ENCODE measurements at regions not wholly inside any gene's neighbourhood (a gene's known extent, or its start where the extent isn't known, plus 50 kb on each side); places are given as distances from the start of the nearest gene placed in this dataset.

DNA sequence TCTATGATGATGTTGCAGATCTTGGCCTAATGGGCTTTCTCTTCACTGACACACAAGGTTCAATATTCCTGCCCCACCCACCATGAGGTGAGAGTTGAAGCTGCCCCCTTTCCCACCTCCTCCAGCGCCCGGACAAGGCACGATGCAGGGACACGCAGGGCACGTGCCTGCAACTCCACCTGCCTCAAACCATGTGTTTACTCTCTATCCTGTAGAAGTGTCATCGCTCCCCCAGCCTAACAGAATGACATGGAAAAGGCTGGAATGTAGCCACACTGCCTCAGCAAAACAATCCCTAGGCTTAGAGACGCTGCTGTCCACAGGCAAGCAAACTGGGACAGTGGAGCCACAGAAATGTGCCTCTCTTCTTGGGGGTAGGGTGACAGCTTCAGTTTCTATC is 92.9 kb upstream of the SOD1 start:
- peaks cover 19% of the 10 kb centered on the region for H3K4me1 Mint-ChIP-seq (ENCODE audit: unreplicated experiment)
- no peak overlapping the region for H3K27ac Mint-ChIP-seq

DNA sequence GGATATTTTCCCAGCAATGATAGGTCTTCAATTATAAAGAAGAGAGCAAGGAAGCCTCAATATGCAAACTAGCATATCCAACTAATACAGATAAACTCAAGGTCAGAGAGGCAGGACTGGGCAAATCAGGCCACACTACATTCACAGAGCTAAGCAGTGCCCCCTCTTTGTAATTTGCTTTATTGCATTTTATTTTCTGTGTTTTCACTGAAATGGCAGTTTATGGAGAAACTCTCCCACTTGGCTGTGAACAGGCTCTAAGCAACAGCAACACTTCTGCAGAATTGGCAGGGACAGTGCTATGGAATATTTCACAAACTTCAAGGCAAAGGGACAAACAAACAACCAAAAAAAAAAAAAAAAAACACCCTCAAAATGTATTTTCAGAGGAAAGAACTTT is 93.4 kb upstream of the SOD1 start:
- no peak overlapping the region for H3K4me3 Mint-ChIP-seq
- TF ChIP-seq, protein P1, sequence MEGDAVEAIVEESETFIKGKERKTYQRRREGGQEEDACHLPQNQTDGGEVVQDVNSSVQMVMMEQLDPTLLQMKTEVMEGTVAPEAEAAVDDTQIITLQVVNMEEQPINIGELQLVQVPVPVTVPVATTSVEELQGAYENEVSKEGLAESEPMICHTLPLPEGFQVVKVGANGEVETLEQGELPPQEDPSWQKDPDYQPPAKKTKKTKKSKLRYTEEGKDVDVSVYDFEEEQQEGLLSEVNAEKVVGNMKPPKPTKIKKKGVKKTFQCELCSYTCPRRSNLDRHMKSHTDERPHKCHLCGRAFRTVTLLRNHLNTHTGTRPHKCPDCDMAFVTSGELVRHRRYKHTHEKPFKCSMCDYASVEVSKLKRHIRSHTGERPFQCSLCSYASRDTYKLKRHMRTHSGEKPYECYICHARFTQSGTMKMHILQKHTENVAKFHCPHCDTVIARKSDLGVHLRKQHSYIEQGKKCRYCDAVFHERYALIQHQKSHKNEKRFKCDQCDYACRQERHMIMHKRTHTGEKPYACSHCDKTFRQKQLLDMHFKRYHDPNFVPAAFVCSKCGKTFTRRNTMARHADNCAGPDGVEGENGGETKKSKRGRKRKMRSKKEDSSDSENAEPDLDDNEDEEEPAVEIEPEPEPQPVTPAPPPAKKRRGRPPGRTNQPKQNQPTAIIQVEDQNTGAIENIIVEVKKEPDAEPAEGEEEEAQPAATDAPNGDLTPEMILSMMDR (conservative IDR thresholded peaks at IDR 0.05), result peak; percentile 44
- peaks cover 9% of the 10 kb centered on the region for H3K36me3 Mint-ChIP-seq
- H3K9me3 Mint-ChIP-seq, result no peaks in the 10 kb centered on the region
- H3K27ac Mint-ChIP-seq, result no peak overlapping the region
- H3K27me3 Mint-ChIP-seq, result no peaks in the 10 kb centered on the region
- DNase-seq (ENCODE audit: extremely low spot score, unreplicated experiment), result no peak
- H3K4me1 Mint-ChIP-seq (ENCODE audit: unreplicated experiment), result peaks cover 17% of the 10 kb centered on the region

More for the DNA sequence above, 92.9 kb upstream of the SOD1 start:
- Mint-ChIP-seq H3K36me3 (peaks cover 9% of the 10 kb centered on the region), H3K27me3 (no peaks in the 10 kb centered on the region), H3K4me3 (no peak overlapping the region), H3K9me3 (no peaks in the 10 kb centered on the region)
- TF ChIP-seq, protein P1 (conservative IDR thresholded peaks at IDR 0.05), result no peak
- DNase-seq (ENCODE audit: extremely low spot score, unreplicated experiment), result no peak

DNA sequence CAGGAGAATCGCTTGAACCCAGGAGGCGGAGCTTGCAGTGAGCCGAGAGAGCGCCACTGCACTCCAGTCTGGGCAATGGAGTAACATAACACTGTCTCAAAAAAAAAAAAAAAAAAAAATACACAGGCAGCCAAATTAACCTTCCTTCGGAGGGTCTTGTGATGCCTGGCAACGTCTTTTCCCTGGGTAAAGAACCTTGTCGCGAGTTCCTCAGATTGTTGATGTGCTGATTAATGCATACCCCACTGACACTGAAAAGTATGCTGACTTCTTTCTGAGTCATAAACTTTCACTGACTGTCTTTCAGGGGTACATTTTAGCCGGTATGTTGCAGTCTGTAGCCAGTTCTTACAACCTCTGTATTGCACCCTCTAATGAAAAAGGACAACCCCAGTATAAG is 95.1 kb upstream of the SOD1 start:
- Mint-ChIP-seq H3K36me3 (peaks cover 9% of the 10 kb centered on the region), H3K9me3 (no peaks in the 10 kb centered on the region), H3K4me1 (ENCODE audit: unreplicated experiment) (peaks cover 21% of the 10 kb centered on the region), H3K4me3 (no peak overlapping the region), H3K27me3 (no peaks in the 10 kb centered on the region), H3K27ac (no peak overlapping the region)
- TF ChIP-seq, protein P1 (conservative IDR thresholded peaks at IDR 0.05), result no peak
- no peak for DNase-seq (ENCODE audit: extremely low spot score, unreplicated experiment)

DNA sequence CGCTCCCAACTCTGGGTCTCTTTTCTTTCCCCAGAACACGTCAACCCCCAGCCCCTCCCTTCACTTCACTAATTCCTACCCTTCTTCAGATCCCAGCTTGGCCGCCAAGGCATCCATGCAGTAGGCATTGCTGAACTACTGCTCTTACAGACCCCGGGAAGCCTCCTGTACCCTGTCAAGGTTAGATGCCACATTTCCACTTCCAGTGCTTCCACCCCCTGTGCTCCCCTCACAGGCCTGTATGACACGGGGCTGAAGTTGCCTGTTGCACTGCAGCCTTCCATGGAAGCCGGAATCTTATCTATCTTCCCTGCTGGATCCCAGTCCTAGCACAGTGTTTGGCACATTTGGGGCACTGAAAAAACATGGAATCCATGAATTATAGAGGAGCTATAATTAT is 99.0 kb upstream of the SOD1 start:
- Mint-ChIP-seq H3K27ac (peak overlapping the region; percentile 91), H3K4me3 (peak overlapping the region; percentile 96), H3K27me3 (peaks cover 21% of the 10 kb centered on the region), H3K36me3 (peaks cover 9% of the 10 kb centered on the region), H3K4me1 (ENCODE audit: unreplicated experiment) (peaks cover 26% of the 10 kb centered on the region), H3K9me3 (no peaks in the 10 kb centered on the region)
- TF ChIP-seq, protein P1 (conservative IDR thresholded peaks at IDR 0.05), result no peak
- no peak for DNase-seq (ENCODE audit: extremely low spot score, unreplicated experiment)

DNA sequence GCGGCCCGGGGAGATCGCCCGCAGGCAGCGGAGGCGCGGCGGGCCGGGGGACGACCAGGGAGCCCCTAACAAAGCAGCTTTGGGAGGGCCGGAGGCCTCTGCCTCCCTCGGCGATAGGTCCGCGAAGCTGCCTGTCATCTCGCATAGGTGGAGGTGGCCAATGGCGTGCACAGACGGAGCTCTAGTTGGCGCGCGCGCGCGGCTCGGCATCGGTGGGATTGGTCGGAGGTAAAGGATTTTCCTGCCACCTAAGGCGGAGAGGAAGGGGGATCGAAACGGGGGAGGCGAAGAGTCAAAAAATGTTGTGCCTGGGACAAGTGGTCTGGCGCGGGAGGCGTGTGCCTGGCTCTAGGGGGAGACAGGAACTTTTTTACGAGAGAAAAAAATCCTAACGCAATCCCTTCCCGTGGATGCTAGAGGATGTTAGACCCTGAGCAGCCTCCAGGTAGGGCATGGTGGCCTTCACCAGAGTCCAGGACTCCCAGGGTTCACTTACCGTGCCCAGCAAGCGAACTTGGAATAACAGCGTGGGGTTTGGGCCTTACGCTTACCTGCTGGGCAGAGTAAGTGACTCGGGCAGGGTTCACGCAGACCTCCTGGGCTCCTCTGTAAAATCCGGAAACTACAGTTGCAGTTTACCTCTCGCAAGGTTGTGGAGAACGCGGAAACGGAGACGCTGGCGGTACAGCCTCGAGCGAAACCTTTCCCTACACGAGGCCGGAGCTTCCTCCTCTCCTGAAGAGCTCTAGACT is 99.9 kb upstream of the SOD1 start:
- peak; percentile 98 for DNase-seq (ENCODE audit: extremely low spot score, unreplicated experiment)
- Mint-ChIP-seq H3K27ac (peak overlapping the region; percentile 91), H3K27me3 (peaks cover 27% of the 10 kb centered on the region), H3K4me1 (ENCODE audit: unreplicated experiment) (peaks cover 35% of the 10 kb centered on the region), H3K9me3 (no peaks in the 10 kb centered on the region), H3K4me3 (peak overlapping the region; percentile 96), H3K36me3 (peaks cover 13% of the 10 kb centered on the region)
- TF ChIP-seq, protein P1 (conservative IDR thresholded peaks at IDR 0.05), result peak; percentile 33

All from type B pancreatic cell (in vitro differentiated cells).